GM19455 (cell line): ENCODE measurements at regions not wholly inside any gene's neighbourhood (a gene's known extent, or its start where the extent isn't known, plus 50 kb on each side); places are given as distances from the start of the nearest gene placed in this dataset.
"Not testable (repeated sequence)": the region's sequence is repeated elsewhere in the genome, so short reads cannot be mapped to it uniquely, and the experiment has no call there.

Source experiments
- ATAC-seq: cut with Tn5 transposase; IDR thresholded peaks from one replicate; pipeline ENCODE4 v1.9.1; 2021; ENCODE audit not compliant: unreplicated experiment

- ATAC-seq: no peak
Measured at GRCh38 chr10:118913825-118914224, 115.7 kb upstream of the NANOS1 start.

- no peak for ATAC-seq
Measured at GRCh38 chr10:118914629-118915028, 114.9 kb upstream of the NANOS1 start.

- no peak for ATAC-seq
Measured at GRCh38 chr10:118915161-118915560, 114.4 kb upstream of the NANOS1 start.

GRCh38 chr10:118916777-118917176, 112.7 kb upstream of the NANOS1 start:
- no peak for ATAC-seq

GRCh38 chr10:118917701-118918100, 111.8 kb upstream of the NANOS1 start:
- ATAC-seq: no peak

GRCh38 chr10:118918116-118918515, 111.4 kb upstream of the NANOS1 start:
- no peak for ATAC-seq

- ATAC-seq: no peak
Measured at GRCh38 chr10:118918587-118918986, 110.9 kb upstream of the NANOS1 start.

- no peak for ATAC-seq
Measured at GRCh38 chr10:118920206-118920605, 109.3 kb upstream of the NANOS1 start.

GRCh38 chr10:118922226-118922625, 107.3 kb upstream of the NANOS1 start:
- ATAC-seq: no peak

GRCh38 chr10:118922972-118923371, 106.5 kb upstream of the NANOS1 start:
- ATAC-seq: no peak

- ATAC-seq: no peak
Measured at GRCh38 chr10:118924493-118924892, 105.0 kb upstream of the NANOS1 start.

- ATAC-seq: no peak
Measured at GRCh38 chr10:118925404-118926071, 104.0 kb upstream of the NANOS1 start.

- ATAC-seq: no peak
Measured at GRCh38 chr10:118926072-118926417, 103.5 kb upstream of the NANOS1 start.

- no peak for ATAC-seq
Measured at GRCh38 chr10:118926441-118926840, 103.1 kb upstream of the NANOS1 start.

- ATAC-seq: no peak
Measured at GRCh38 chr10:118926903-118927302, 102.6 kb upstream of the NANOS1 start.

- no peak for ATAC-seq
Measured at GRCh38 chr10:118927321-118927720, 102.2 kb upstream of the NANOS1 start.

GRCh38 chr10:118930614-118931013, 98.9 kb upstream of the NANOS1 start:
- no peak for ATAC-seq

- no peak for ATAC-seq
Measured at GRCh38 chr10:118931436-118931835, 98.1 kb upstream of the NANOS1 start.

- ATAC-seq: not testable (repeated sequence)
Measured at GRCh38 chr10:118932154-118932553, 97.4 kb upstream of the NANOS1 start.

- ATAC-seq: no peak
Measured at GRCh38 chr10:118937226-118937625, 92.3 kb upstream of the NANOS1 start.

GRCh38 chr10:118939211-118940007, 90.1 kb upstream of the NANOS1 start:
- ATAC-seq: no peak

- no peak for ATAC-seq
Measured at GRCh38 chr10:118940386-118940785, 89.1 kb upstream of the NANOS1 start.

GRCh38 chr10:118943253-118943652, 86.3 kb upstream of the NANOS1 start:
- ATAC-seq: no peak
